Karpas-422 (cell line): ENCODE measurements at regions not wholly inside any gene's neighbourhood (a gene's known extent, or its start where the extent isn't known, plus 50 kb on each side); places are given as distances from the start of the nearest gene placed in this dataset.

Experiments
- DNase-seq: peaks from one replicate; pipeline ENCODE4 v3.0.0-alpha.2; 2015
- H2AFZ ChIP-seq: fragments of 200-600 bp; sonication (generic); 2 replicates; pipeline ENCODE4 v1.6.1; 2014; ENCODE audit warnings: antibody characterized with exemption, low read length, mixed read lengths
- H3K27ac ChIP-seq: fragments of 200-600 bp; sonication (generic); 2 replicates; pipeline ENCODE4 v1.5.1; 2014; ENCODE audit warnings: mild to moderate bottlenecking, low read length, moderate library complexity
- H3K27me3 ChIP-seq: fragments of 200-600 bp; sonication (generic); 2 replicates; pipeline ENCODE4 v1.6.1; 2014; ENCODE audit warnings: low read length, mixed read lengths
- H3K36me3 ChIP-seq: fragments of 200-600 bp; sonication (generic); 2 replicates; pipeline ENCODE4 v1.6.1; 2014; ENCODE audit warnings: low read length, mixed read lengths; ENCODE audit not compliant: insufficient read depth
- H3K4me1 ChIP-seq: fragments of 200-600 bp; sonication (generic); 2 replicates; pipeline ENCODE4 v1.6.1; 2014; ENCODE audit warnings: mild to moderate bottlenecking, low read length, mixed read lengths
- H3K4me2 ChIP-seq: fragments of 200-600 bp; sonication (generic); 2 replicates; pipeline ENCODE4 v1.6.1; 2014; ENCODE audit warnings: low read length, low read depth, mild to moderate bottlenecking; ENCODE audit not compliant: poor library complexity, severe bottlenecking
- H3K4me3 ChIP-seq: fragments of 200-600 bp; sonication (generic); 2 replicates; pipeline ENCODE4 v1.5.1; 2014; ENCODE audit warnings: mild to moderate bottlenecking, antibody characterized with exemption, low read length, mixed read lengths
- H3K79me2 ChIP-seq: fragments of 200-600 bp; sonication (generic); 2 replicates; pipeline ENCODE4 v1.6.1; 2014; ENCODE audit warnings: mild to moderate bottlenecking, low read length, mixed read lengths
- H3K9ac ChIP-seq: fragments of 200-600 bp; sonication (generic); 2 replicates; pipeline ENCODE4 v1.6.0; 2014; ENCODE audit warnings: low read length
- H3K9me2 ChIP-seq: fragments of 200-600 bp; sonication (generic), shearing (Covaris generic); replicated peaks from 2 replicates; pipeline ENCODE4 v1.6.0; 2014; ENCODE audit warnings: mild to moderate bottlenecking, low read length, moderate library complexity; ENCODE audit not compliant: insufficient read depth
- H3K9me3 ChIP-seq: fragments of 300-700, 200-600 bp; sonication (generic); 2 replicates; pipeline ENCODE4 v1.6.1; 2014; ENCODE audit warnings: low read length, mixed read lengths
- H4K20me1 ChIP-seq: fragments of 200-600 bp; sonication (generic); 2 replicates; pipeline ENCODE4 v1.6.1; 2014; ENCODE audit warnings: mild to moderate bottlenecking, antibody characterized with exemption, low read length, low read depth; ENCODE audit not compliant: insufficient read depth

DNA sequence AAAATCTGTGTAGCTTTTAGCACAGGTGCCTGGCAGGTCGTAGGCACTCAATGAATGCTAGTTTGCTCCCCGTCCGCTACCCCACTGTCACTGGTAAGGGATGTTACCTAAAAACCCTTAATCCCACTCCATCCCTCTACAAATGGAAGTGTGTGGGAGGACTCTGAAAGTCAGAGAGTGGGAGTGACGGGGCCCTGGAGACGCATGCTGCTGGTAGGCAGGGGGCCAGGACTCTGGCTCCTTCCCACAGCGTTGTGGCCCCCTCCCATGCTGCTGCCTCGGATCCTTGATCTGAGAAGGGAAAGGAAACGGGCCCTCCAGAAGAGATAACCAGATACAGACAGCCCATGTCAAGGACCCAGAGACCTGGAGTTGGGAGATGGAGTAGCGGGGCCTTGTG is 249.3 kb downstream of the HAUS1 start:
- Histone ChIP-seq H3K4me1 (no peaks in the 10 kb centered on the region), H3K79me2 (no peaks in the 10 kb centered on the region), H3K27me3 (no peaks in the 10 kb centered on the region)

DNA sequence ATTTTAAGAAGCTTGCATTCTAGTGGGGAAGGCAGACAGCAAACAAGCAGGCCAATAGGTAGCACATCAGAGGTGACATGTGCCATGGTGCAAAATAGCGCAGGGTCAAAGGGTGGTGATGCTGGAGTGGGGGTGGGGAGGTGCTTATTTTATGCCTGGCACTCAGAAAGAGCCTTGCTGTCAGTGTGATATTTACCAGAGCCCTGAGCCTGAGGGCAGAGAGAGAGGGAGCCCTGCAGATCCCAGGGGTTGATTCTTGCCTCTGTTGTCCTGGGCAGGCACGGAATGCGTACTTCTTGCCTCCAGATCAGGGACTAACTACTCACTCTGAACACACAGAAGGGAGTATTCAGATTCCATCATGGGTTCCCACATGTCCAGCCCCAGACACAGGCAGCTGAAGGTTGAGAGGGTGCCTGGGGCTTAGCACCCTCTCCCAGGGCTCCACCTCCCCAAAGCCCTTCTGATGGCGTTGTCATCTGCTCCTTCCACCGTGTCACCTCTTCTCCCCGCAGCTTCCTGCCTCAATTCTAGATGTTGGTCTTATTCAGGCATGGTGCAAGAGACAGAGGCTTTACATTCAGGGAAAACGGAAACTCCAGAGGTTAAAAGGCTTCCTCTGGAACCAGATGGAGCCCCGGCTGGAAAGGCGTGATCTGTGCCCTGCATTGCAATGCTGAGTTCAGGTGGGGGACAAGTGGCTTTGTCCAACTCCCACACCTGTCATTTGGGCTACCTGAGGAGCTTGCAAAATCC is 252.3 kb downstream of the HAUS1 start:
- Histone ChIP-seq H3K9ac (no peak overlapping the region), H3K4me1 (no peaks in the 10 kb centered on the region), H3K9me3 (no peaks in the 10 kb centered on the region), H3K79me2 (no peaks in the 10 kb centered on the region), H4K20me1 (no peaks in the 10 kb centered on the region), H3K27me3 (no peaks in the 10 kb centered on the region), H3K4me3 (no peak overlapping the region), H3K36me3 (no peaks in the 10 kb centered on the region), H3K4me2 (no peak overlapping the region), H3K27ac (no peak overlapping the region), H2AFZ (no peak overlapping the region), H3K9me2 (no peaks in the 10 kb centered on the region)
- DNase-seq: no peak

More for the DNA sequence above, 249.3 kb downstream of the HAUS1 start:
- DNase-seq: no peak
- Histone ChIP-seq H3K9ac (no peak overlapping the region), H2AFZ (no peak overlapping the region), H3K9me2 (no peaks in the 10 kb centered on the region), H4K20me1 (no peaks in the 10 kb centered on the region), H3K9me3 (no peaks in the 10 kb centered on the region), H3K4me2 (no peak overlapping the region), H3K36me3 (no peaks in the 10 kb centered on the region), H3K4me3 (no peak overlapping the region), H3K27ac (no peak overlapping the region)

DNA sequence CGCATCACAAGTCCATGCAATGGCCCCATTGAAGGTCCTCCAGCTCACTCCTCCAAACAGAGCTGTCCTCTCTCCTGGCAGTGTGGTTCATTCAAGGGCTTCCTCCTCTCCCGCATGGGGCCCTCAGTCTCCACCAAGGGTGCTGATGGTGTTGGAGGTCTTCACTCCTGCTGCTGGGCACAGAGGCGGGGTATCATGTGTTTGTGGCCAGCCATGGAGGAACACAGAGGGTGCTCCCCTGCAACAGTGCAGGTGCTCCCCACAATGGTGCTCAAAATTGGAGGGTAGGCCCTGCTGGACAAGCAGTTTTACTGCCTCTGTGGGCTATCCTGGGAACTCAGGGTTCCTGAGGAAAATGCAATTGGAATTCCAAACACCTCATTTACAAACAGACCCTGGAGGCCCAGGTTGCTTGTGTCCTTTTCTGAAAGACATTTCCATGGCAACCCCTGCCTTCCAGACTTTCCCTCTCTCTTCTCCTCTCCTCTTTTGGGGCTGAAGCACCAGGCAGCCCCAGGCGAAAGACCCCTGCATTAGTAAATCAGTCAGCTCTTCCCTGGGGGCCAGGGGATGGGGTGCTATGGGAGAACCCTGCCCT is 256.0 kb downstream of the HAUS1 start:
- no peak overlapping the region for H3K9ac ChIP-seq
- H3K4me3 ChIP-seq: no peak overlapping the region
- H3K27ac ChIP-seq: no peak overlapping the region
- H3K4me2 ChIP-seq: no peak overlapping the region
- DNase-seq: no peak
- no peaks in the 10 kb centered on the region for H3K79me2 ChIP-seq
- H3K27me3 ChIP-seq: no peaks in the 10 kb centered on the region
- no peak overlapping the region for H2AFZ ChIP-seq
- no peaks in the 10 kb centered on the region for H3K36me3 ChIP-seq
- H3K9me3 ChIP-seq: no peaks in the 10 kb centered on the region
- H3K4me1 ChIP-seq: no peaks in the 10 kb centered on the region
- no peaks in the 10 kb centered on the region for H4K20me1 ChIP-seq
- no peaks in the 10 kb centered on the region for H3K9me2 ChIP-seq

DNA sequence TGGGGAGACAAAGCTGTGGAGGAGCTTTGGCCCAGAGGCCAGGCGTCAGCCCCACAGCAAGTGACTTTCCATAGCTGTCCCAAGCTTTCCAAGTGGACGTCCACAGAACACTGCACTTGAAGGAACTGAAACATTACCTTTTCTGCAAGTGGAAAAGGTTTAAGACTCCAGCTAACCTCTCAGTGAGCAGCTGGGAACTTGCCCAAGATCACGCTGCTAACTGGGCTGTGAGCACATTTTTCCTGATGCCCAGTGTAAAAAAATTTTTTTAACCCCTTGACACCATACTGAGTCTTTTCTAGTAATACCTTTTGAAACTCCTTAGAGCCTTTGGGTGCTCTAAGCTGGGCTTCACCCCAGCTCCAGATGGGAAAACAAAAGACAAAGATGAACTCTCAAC is 256.7 kb downstream of the HAUS1 start:
- Histone ChIP-seq H3K27me3 (no peaks in the 10 kb centered on the region), H3K9me3 (no peaks in the 10 kb centered on the region), H3K36me3 (no peaks in the 10 kb centered on the region), H4K20me1 (no peaks in the 10 kb centered on the region), H3K4me1 (no peaks in the 10 kb centered on the region), H3K4me3 (no peak overlapping the region), H3K9me2 (no peaks in the 10 kb centered on the region), H3K79me2 (no peaks in the 10 kb centered on the region), H2AFZ (no peak overlapping the region), H3K9ac (no peak overlapping the region), H3K27ac (no peak overlapping the region), H3K4me2 (no peak overlapping the region)
- DNase-seq: no peak

DNA sequence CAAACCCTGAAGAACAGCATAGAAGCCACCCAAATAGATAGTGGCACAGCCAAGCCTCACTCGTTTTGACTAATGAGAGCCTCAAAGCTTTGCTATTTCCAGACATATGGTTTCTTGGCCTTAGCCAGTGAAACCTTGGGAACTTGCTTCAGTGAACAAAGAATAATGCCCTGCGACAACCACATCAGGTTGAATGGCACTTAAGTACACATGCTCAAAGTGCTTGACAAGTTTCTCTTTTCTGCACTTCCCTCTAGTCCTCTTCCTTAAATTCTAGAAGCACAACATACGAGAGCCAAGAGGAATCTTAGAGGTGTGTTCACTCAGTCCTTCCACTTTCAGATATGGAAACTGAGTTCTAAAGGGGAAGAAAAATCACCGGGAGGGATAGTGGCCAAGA is 258.3 kb downstream of the HAUS1 start:
- Histone ChIP-seq H3K36me3 (no peaks in the 10 kb centered on the region), H3K79me2 (no peaks in the 10 kb centered on the region), H2AFZ (no peak overlapping the region), H3K9ac (no peak overlapping the region), H3K27me3 (no peaks in the 10 kb centered on the region), H3K4me2 (no peak overlapping the region), H3K9me3 (no peaks in the 10 kb centered on the region), H3K4me1 (no peaks in the 10 kb centered on the region), H3K9me2 (no peaks in the 10 kb centered on the region), H4K20me1 (no peaks in the 10 kb centered on the region), H3K27ac (no peak overlapping the region), H3K4me3 (no peak overlapping the region)
- no peak for DNase-seq

DNA sequence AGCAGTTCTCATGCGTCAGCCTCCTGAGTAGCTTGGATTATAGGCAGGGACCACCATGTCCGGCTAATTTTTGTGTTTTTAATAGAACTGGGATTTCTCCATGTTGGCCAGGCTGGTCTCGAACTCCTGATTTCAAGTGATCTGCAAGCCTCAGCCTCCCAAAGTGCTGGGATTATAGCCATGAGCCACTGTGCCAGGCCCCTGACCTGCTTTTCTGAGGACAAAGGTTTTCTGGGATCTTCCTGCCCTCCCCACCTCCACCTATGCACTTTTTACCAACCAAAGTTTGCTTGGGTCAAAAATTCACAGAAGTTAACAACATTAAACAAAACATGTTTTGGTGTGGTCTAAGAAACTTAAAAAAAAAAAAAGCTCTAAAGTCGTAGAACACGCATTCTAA is 259.9 kb downstream of the HAUS1 start:
- H4K20me1 ChIP-seq: no peaks in the 10 kb centered on the region

DNA sequence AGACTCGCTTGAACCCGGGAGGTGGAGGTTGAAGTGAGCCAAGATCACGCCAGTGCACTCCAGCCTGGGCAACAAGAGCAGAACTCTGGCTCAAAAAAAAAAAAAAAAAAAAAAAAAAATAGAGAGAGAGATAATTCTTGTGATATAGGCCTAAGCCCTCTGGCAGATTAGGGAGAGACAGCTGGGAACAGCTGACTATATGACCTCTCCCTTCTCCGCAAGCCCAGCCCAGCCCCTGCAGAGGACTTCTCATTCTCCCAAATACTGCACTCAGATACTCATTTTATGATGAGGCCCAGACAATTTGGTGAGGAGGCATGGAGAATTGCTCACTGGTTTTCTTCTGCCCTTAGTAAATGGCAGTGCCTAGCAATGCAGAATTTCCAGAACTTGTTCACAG is 262.0 kb downstream of the HAUS1 start:
- no peaks in the 10 kb centered on the region for H3K79me2 ChIP-seq
- no peaks in the 10 kb centered on the region for H3K27me3 ChIP-seq
- DNase-seq: no peak
- H3K9me3 ChIP-seq: no peaks in the 10 kb centered on the region
- no peaks in the 10 kb centered on the region for H4K20me1 ChIP-seq
- H3K9ac ChIP-seq: no peak overlapping the region
- no peaks in the 10 kb centered on the region for H3K36me3 ChIP-seq
- no peak overlapping the region for H2AFZ ChIP-seq
- no peak overlapping the region for H3K4me3 ChIP-seq
- no peak overlapping the region for H3K27ac ChIP-seq
- H3K4me1 ChIP-seq: no peaks in the 10 kb centered on the region
- no peak overlapping the region for H3K4me2 ChIP-seq
- H3K9me2 ChIP-seq: no peaks in the 10 kb centered on the region

More for the DNA sequence above, 259.9 kb downstream of the HAUS1 start:
- no peaks in the 10 kb centered on the region for H3K9me2 ChIP-seq
- no peak overlapping the region for H3K27ac ChIP-seq
- no peak overlapping the region for H2AFZ ChIP-seq
- H3K27me3 ChIP-seq: no peaks in the 10 kb centered on the region
- H3K9ac ChIP-seq: no peak overlapping the region
- H3K36me3 ChIP-seq: no peaks in the 10 kb centered on the region
- H3K4me3 ChIP-seq: no peak overlapping the region
- no peak overlapping the region for H3K4me2 ChIP-seq
- no peaks in the 10 kb centered on the region for H3K9me3 ChIP-seq
- no peaks in the 10 kb centered on the region for H3K79me2 ChIP-seq
- no peaks in the 10 kb centered on the region for H3K4me1 ChIP-seq
- no peak for DNase-seq

DNA sequence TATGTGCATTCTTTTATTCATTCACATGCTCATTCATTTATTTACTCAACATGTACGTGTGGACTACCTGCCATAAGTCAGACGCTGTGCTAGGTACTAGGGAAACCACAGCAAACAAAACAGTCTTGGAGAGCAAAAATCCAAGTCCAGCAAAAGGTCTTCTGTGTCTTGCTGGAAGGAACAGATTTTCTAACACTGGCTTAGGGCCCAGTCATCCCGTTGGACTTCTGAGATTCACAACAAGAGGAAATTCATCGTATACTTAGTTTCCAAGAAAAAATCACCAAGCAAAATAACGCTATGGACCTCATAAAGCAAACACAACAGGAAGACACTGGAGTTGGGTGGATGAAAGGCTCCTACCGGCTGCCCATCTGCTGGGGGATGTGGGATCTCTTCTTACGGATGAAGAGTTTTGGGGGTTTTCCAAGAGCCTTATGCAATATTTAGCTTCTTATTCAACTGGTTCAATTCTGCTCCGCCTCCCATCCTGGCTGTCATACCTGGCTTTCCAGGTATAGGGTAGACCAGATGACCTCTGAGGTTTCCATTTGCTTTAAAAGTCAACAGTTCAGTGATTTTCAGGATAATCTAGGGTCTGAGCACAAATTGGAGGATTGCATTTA is 262.7 kb downstream of the HAUS1 start:
- H3K9ac ChIP-seq: no peak overlapping the region
- no peaks in the 10 kb centered on the region for H4K20me1 ChIP-seq
- no peaks in the 10 kb centered on the region for H3K9me3 ChIP-seq
- no peak overlapping the region for H2AFZ ChIP-seq
- no peaks in the 10 kb centered on the region for H3K27me3 ChIP-seq
- H3K79me2 ChIP-seq: no peaks in the 10 kb centered on the region
- H3K27ac ChIP-seq: no peak overlapping the region
- no peaks in the 10 kb centered on the region for H3K9me2 ChIP-seq
- no peak overlapping the region for H3K4me2 ChIP-seq
- no peaks in the 10 kb centered on the region for H3K36me3 ChIP-seq
- H3K4me3 ChIP-seq: no peak overlapping the region
- H3K4me1 ChIP-seq: no peaks in the 10 kb centered on the region
- no peak for DNase-seq
